Daoy (cell line): ENCODE measurements at regions not wholly inside any gene's neighbourhood (a gene's known extent, or its start where the extent isn't known, plus 50 kb on each side); places are given as distances from the start of the nearest gene placed in this dataset.

Source experiments
- DNase-seq: peaks from one replicate; pipeline ENCODE4 v3.0.0-alpha.2; 2015; ENCODE audit warnings: low read depth

DNA sequence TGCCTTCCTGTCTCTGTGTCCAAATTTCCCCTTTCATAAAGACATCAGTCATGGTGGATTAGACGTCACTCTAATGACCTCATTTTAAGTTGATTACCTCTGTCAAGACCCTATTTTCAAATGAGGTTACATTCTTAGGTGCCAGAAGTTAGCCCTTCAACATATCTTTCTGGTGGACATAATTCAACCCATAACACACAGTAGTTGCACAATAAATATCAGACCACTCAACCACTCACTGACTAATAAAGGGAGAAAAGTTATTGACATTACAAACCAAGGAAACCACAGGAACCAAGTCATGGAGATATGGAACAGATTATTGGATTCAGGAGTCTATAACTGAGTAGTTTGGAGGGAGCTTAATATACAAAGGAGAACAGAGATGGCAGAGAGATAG, 377.4 kb upstream of the ACVR2A start:
- DNase-seq: no peak

DNA sequence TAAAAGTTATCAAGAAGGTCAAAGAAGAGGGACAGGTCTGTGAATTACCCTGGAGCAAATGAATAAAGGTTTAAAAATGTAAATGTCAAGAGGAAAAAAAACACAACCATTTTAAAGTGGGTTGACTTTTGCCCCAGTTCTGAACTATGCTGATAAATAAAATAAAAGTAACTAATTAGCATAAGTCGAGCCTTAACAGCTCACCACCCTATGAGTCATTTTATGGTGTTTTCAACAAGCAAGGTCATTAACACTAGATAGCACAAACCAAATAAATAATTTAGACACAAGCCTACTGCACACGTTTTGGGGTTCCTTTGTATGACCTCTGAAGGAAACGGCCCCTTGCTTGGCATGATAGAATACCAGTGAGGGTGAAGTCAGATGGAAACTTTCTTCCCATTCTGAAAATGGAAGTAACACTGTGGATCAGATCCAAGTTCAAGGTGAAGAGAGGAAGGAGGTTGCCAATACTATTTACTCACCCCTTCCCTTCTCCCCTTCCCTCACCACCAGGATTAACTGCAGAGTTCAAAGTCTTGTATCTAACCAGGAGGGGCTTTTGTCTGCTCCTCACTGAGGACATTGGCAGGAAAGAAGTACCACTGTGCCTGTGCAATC, 380.0 kb upstream of the ACVR2A start:
- no peak for DNase-seq

DNA sequence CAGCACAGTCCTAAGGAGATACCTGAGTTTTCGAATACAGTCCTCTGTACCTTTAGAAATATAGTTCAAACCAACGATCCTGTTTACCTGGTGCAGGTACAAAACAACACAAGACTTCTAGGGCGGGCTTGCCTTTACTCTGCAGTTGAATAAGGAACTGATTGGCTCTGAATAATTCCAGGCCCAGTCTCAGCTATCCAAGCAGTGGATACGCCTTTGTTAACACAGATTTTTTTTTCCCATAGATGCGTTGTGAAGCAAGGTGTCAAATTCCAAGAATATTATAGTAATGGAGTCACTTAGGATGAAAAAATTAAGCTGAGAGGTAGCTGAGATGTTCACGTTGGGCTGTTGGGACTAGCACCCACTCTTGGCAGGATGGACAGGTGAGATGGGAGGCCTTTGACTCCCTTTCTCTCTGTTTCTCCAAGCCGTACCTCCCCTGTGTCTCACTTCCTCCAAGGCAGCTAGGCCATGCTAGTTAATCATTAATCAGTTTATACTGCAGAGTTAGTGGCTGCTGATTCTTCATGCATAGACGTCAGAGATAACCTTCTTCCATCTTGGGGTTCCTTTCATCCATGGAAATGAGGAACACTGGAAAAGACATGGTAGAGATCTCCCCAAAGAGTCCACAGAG, 380.8 kb upstream of the ACVR2A start:
- no peak for DNase-seq

DNA sequence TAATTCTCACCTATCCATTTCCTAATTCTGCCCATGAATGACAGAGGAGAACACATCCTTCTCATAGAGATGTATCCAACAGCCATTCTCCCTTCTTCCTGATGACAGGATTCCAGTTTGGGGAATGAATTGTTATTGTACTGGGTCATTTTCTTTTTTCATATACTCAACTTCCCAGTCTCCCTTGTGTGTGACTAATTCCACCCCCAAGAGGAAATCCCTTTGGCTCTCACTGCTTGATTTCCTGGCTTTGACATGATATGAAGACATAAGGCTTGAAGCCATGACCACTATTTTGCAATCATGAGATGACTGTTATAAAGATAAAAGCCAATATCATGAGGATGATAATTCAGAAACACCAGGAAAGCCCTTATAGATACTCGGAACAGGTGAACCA, 384.7 kb upstream of the ACVR2A start:
- DNase-seq: no peak

DNA sequence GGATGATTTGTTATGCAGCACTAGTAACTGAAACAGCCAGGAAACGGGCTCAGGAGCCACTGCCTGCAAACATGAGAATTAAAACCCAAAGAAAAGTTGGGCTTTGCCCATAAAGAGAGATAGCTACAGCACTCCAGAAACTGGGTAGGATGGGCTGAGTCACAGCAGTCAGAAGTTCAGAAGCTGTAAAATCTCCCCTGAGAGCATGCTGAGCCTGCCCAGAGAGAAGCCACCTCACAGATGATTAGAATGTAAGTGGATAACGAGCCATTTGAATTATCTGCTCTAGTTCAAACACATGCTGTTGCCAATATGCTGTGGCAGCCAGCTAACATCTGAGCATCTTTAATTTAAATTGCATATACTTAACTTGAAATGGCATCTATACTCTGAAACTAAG, 388.1 kb upstream of the ACVR2A start:
- no peak for DNase-seq

GRCh38 chr2:147451902-147452515, 392.8 kb upstream of the ACVR2A start:
- DNase-seq: no peak

GRCh38 chr2:147450661-147451510, 393.9 kb upstream of the ACVR2A start:
- DNase-seq: no peak

- no peak for DNase-seq
These were observed 395.4 kb upstream of the ACVR2A start for GRCh38 chr2:147449323-147449991.

DNA sequence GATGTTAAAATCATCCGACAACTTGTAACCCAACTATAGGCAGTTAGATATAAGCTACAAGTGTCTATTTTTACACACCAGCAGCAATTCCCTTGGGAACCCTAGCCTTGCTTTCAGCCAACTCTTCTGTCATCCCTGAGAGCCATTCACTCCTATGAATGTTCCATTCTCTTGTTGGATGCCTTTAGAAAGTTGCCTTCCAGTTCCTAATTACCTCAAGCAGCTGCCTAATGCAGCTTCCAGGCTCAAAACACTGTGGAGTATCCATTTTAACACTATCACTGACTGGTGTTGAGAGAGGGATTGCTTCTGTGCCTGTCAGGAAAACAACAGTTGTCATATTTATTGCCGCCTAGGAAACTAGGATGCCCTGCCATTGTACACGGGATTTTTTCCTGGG, 402.0 kb upstream of the ACVR2A start:
- no peak for DNase-seq

DNA sequence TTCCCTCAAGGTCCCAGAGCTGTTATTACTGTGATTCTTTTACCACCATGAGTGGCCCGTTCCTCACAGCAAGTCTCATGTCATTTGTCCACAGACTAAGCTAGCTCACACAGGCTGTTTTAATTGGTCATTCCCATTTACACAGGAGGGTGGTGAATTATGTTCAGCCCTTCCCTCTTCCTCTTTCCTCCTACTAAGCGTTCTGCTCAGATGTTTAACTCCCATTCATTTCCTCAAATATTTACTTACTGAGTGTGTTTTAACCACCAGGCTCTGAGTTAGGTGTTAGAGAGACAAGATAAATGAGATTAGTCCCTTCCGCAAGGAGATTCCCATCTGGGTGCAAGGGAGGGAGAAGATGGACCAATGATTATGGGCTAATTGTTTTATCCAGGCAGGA, 403.6 kb upstream of the ACVR2A start:
- no peak for DNase-seq

DNA sequence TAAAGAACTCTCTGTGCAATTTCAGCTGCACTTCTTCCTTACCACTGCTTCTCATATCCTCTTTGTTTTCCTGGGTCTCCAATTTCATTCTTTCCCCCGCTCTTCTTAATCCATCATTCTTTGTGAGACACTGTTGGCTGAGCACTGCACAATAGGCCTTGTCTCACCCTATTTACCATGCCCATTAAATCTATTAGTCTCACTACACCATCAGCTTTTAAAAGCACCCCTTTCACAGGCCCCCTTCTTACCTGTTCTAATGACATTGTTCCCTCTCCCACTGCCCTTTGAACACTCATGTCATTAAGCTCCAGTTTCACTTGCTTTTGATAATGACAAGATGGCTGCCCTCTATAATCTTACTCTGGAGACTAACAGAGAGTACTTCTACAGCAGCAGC, 404.1 kb upstream of the ACVR2A start:
- DNase-seq: no peak

DNA sequence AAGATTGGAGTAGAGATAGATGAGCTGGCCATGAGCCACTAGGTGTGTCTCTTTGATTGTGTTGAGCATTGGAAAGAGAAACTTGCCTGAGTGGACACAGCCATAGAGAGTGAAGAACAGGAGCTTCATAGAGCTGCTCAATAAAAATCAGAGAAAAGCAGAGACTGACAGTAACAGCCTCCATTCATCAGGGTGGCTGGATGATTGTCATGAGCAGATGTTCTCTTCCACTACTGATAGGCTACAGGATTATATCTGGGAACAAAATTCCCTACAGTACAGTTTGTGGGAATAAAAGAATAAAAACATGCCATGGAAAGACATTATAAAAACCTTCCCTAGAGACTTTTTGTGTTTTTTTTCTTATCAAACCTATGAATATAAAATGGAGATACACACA, 404.8 kb upstream of the ACVR2A start:
- DNase-seq: no peak

- DNase-seq: no peak
These were observed 405.9 kb upstream of the ACVR2A start for GRCh38 chr2:147438882-147439281.

GRCh38 chr2:147433822-147434221, 411.0 kb upstream of the ACVR2A start:
- no peak for DNase-seq

DNA sequence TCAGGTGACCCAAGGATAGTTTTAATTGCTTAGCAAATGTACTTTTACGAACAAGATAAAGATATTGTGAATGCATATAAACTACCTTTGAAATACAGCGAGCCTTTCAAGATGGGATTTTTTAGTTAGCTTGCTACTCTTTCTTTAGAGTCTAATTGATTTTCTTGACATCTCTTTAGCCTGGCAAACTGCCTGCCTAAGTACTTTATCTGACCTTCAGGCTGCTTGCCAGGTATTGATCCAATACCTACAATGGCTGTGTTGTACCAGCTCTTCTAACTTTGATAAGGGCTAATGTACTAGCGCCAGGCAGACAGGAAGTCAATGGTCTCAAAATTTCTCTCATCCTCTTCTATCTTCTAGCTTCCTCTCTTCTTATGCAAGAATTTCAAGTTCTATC, 414.4 kb upstream of the ACVR2A start:
- no peak for DNase-seq

GRCh38 chr2:147428120-147428747, 416.6 kb upstream of the ACVR2A start:
- no peak for DNase-seq

GRCh38 chr2:147425437-147426029, 419.3 kb upstream of the ACVR2A start:
- DNase-seq: no peak

- DNase-seq: no peak
These were observed 420.1 kb upstream of the ACVR2A start for GRCh38 chr2:147424766-147425165.

DNA sequence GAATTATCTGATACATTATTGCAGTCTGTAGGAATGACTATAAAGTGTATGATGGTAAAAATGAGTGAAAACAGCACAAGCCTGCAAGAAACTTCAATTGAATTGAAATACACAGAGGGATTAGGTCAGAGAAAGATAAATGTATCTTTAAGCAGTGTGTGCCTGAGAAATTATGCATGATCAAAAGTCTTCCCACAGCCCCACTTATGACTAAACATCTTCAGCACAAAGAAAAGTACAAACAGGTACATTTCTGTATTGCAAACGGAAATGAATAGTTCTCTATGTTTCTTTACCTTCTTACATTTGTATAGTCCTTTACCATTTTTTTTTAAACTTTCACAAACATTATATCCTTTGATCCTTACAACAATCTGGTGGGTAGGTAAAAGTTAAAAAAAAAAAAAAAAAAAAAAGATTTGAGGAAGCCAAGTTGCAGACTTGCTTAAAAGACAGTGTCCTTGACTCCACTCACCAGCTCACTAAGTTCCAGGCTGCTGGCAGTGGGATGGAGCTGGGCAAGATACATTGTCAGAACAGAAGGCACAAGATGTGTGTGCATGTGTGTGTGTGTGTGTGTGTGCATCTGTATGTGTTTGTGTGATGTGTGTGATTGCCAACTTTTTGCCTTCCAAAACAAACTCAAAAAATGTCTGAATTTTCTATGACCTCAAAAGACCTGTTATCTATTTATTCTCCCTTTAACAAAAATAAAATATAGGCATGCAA, 423.7 kb upstream of the ACVR2A start:
- no peak for DNase-seq

DNA sequence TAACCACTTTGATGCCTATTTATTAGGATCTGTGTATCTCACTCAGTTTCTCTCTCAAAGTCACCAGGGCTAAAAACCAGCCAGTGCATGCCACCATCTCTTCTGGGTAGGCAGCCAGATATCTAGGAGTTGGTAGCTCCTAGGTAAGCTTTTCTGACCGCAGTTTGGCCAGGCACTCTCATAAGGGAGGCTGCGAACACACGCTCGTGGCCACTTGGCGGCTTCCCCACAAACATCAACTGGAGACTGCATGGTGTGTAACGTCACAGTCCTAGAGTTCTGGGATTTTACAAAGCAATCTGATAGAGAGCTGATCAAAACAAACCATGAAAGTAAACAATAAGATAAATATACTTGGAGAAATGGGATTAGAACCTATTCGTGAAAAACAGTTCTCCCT, 424.3 kb upstream of the ACVR2A start:
- no peak for DNase-seq

- no peak for DNase-seq
These were observed 428.7 kb upstream of the ACVR2A start for GRCh38 chr2:147416099-147416498.
